Ascending aorta (tissue), 2 donors: ENCODE measurements at regions not wholly inside any gene's neighbourhood (a gene's known extent, or its start where the extent isn't known, plus 50 kb on each side); places are given as distances from the start of the nearest gene placed in this dataset.

ENCODE experiments used
- DNase-seq, 2 donors: peaks; one replicate each; pipeline ENCODE4 v3.0.0-alpha.2; 2019; ENCODE audit warnings: low spot score in 2 of 2
- H3K27ac ChIP-seq, 2 donors: fragments of 200-600 bp; sonication (generic); one replicate each; pipeline ENCODE4 v1.5.1; 2016 to 2017; ENCODE audit warnings: mild to moderate bottlenecking in 1 of 2
- H3K27me3 ChIP-seq: fragments of 200-600 bp; sonication (generic); one replicate; pipeline ENCODE4 v1.5.1; 2017
- H3K36me3 ChIP-seq, 2 donors: fragments of 200-600 bp; sonication (generic); one replicate each; pipeline ENCODE4 v1.5.1; 2016
- H3K4me1 ChIP-seq, 2 donors: fragments of 200-600 bp; sonication (generic); one replicate each; pipeline ENCODE4 v1.5.1; 2016 to 2017; ENCODE audit warnings: mild to moderate bottlenecking in 1 of 2
- H3K4me3 ChIP-seq, 2 donors: fragments of 200-600 bp; sonication (generic); one replicate each; pipeline ENCODE4 v1.5.1; 2016 to 2017; ENCODE audit warnings: mild to moderate bottlenecking in 1 of 2
- H3K9me3 ChIP-seq, 2 donors: fragments of 200-600 bp; sonication (generic); one replicate each; pipeline ENCODE4 v1.5.1; 2016
- intact Hi-C: fragments of 100-400 bp; cut with DNase I; formaldehyde crosslinking; loops from one replicate; pipeline ENCODE4 v1.15.1; 2023
- TF ChIP-seq, protein P1 (sequence below), 3 experiments: fragments of 200-600 bp in 2 of 3; fragments of 450-650 bp in 1 of 3; sonication (generic) in 2 of 3; IDR thresholded peaks; one replicate each; pipeline ENCODE4 v1.5.1; 2016 to 2019; ENCODE audit warnings: antibody characterized with exemption in 3 of 3, mild to moderate bottlenecking in 1 of 3, moderate library complexity in 1 of 3

DNA sequence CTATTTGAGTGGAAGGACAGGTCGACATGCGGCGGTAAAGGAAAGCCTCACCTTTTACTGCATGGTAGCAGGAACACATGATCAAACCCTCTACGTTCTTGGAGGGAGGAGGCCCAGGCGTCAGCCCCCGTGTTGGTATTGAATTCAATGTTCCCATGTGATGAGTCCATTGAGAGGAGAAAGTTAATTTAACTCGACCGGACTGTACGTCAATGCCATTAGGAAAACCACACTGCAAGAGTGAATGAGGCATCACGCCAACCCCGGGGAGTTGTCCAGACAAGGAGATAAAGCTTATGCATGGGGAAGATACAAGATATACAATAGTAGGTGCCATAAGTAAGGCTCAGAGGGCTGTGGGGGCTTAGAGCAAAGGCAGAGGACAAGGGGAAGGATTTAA is 213.9 kb upstream of the ECI2 start:
- TF ChIP-seq, protein P1, sequence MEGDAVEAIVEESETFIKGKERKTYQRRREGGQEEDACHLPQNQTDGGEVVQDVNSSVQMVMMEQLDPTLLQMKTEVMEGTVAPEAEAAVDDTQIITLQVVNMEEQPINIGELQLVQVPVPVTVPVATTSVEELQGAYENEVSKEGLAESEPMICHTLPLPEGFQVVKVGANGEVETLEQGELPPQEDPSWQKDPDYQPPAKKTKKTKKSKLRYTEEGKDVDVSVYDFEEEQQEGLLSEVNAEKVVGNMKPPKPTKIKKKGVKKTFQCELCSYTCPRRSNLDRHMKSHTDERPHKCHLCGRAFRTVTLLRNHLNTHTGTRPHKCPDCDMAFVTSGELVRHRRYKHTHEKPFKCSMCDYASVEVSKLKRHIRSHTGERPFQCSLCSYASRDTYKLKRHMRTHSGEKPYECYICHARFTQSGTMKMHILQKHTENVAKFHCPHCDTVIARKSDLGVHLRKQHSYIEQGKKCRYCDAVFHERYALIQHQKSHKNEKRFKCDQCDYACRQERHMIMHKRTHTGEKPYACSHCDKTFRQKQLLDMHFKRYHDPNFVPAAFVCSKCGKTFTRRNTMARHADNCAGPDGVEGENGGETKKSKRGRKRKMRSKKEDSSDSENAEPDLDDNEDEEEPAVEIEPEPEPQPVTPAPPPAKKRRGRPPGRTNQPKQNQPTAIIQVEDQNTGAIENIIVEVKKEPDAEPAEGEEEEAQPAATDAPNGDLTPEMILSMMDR (IDR thresholded peaks at IDR 0.05): no peak
- H3K27me3 ChIP-seq: no peaks in the 10 kb centered on the region
- H3K4me1 ChIP-seq: peaks cover 6 to 8% of the 10 kb centered on the region in 2 donors
- H3K9me3 ChIP-seq: no peaks in the 10 kb centered on the region
- no peak for DNase-seq
- no peak overlapping the region for H3K27ac ChIP-seq
- H3K36me3 ChIP-seq: no peaks in the 10 kb centered on the region
- H3K4me3 ChIP-seq: no peak overlapping the region
- intact Hi-C loops: no loop called here

DNA sequence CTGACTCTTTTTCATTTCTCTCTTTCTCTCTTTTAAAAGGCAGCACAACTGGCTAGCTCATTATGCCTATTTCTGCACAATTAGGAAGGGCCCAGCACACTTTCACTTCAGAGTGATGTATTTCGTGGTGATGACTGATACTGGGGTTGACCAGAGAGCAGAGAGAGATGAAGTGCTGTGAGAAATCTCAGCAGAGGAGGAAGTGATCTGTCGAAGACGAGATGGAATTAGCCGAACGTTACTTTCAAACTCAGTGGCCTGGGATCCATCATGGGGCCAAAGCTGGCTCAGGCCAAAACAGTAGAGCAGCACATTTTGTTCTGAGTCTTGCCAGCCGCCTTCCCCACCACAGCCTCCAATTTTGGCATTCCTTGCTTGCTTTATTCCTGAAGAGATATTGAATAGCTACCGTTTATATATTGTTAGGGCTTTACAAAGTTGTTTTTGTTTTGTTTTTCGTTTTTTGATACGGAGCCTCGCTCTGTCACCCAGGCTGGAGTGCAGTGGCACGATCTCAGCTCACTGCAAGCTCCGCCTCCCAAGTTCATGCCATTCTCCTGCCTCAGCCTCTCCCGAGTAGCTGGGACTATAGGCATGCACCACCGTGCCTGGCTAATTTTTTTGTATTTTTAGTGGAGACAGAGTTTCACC is 213.2 kb upstream of the ECI2 start:
- H3K4me1 ChIP-seq: peaks cover 6 to 8% of the 10 kb centered on the region in 2 donors
- intact Hi-C loops: no loop called here
- H3K4me3 ChIP-seq: no peak overlapping the region
- H3K27me3 ChIP-seq: no peaks in the 10 kb centered on the region
- DNase-seq: no peak
- H3K9me3 ChIP-seq: no peaks in the 10 kb centered on the region
- no peaks in the 10 kb centered on the region for H3K36me3 ChIP-seq
- TF ChIP-seq, protein P1 (IDR thresholded peaks at IDR 0.05): no peak
- H3K27ac ChIP-seq: no peak overlapping the region

DNA sequence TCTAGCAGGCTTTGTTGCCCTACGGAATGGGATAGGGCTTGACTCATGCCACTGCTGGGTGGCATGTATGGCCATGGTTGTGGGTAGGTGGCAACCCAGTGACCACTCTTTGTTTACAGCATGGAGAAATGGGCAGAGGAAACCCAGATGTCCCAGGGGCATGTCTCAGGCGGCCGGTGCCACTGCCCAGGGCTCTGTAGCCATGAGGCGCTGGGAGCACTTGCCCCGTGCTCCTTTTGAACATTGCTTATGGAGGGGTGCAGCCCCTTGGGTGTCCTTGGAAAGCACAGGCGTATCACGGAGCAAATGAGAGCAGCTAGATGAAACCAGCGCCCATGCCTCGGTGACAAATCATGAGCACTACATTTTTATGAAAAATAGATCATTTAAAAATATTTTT is 212.5 kb upstream of the ECI2 start:
- TF ChIP-seq, protein P1 (IDR thresholded peaks at IDR 0.05): no peak
- H3K36me3 ChIP-seq: no peaks in the 10 kb centered on the region
- H3K27ac ChIP-seq: no peak overlapping the region
- H3K4me1 ChIP-seq: peaks cover 6 to 8% of the 10 kb centered on the region in 2 donors
- H3K4me3 ChIP-seq: no peak overlapping the region
- no peak for DNase-seq
- H3K9me3 ChIP-seq: no peaks in the 10 kb centered on the region
- no peaks in the 10 kb centered on the region for H3K27me3 ChIP-seq
- intact Hi-C loops: no loop called here

- TF ChIP-seq, protein P1 (IDR thresholded peaks at IDR 0.05): no peak
- H3K27me3 ChIP-seq: no peaks in the 10 kb centered on the region
- no peak for DNase-seq
- intact Hi-C loops: no loop called here
- no peaks in the 10 kb centered on the region for H3K36me3 ChIP-seq
- H3K9me3 ChIP-seq: no peaks in the 10 kb centered on the region
- H3K27ac ChIP-seq: no peak overlapping the region
- no peak overlapping the region for H3K4me3 ChIP-seq
- H3K4me1 ChIP-seq: no peaks in the 10 kb centered on the region
Observed at GRCh38 chr6:4346659-4347333, 211.4 kb upstream of the ECI2 start.

GRCh38 chr6:4345543-4345942 is 210.2 kb upstream of the ECI2 start:
- no peak for DNase-seq
- intact Hi-C loops: no loop called here
- no peaks in the 10 kb centered on the region for H3K36me3 ChIP-seq
- TF ChIP-seq, protein P1 (IDR thresholded peaks at IDR 0.05): no peak
- H3K4me3 ChIP-seq: no peak overlapping the region
- no peaks in the 10 kb centered on the region for H3K9me3 ChIP-seq
- no peaks in the 10 kb centered on the region for H3K4me1 ChIP-seq
- no peak overlapping the region for H3K27ac ChIP-seq
- H3K27me3 ChIP-seq: no peaks in the 10 kb centered on the region
